A673 (cell line): ENCODE measurements at regions not wholly inside any gene's neighbourhood (a gene's known extent, or its start where the extent isn't known, plus 50 kb on each side); places are given as distances from the start of the nearest gene placed in this dataset.

Experiments
- CTCF ChIP-seq: fragments of 300-800, 200-600 bp; sonication (generic); conservative IDR thresholded peaks from 2 replicates; pipeline ENCODE4 v1.5.1; 2017; ENCODE audit warnings: low read depth, mild to moderate bottlenecking, antibody characterized with exemption, low read length, moderate library complexity, mixed read lengths
- EZH2 ChIP-seq: fragments of 200-600 bp; sonication (generic); IDR thresholded peaks from 2 replicates; pipeline ENCODE4 v1.6.1; 2017; ENCODE audit warnings: borderline replicate concordance, low read depth, mild to moderate bottlenecking, mixed read lengths, antibody characterized with exemption, low read length; ENCODE audit not compliant: poor library complexity, severe bottlenecking

- TF ChIP-seq CTCF (no peak), EZH2 (no peak)
Observed at GRCh38 chr6:104087765-104088164, 772.0 kb downstream of the HACE1 start.
